ENCODE measurements at regions not wholly inside any gene's neighbourhood (a gene's known extent, or its start where the extent isn't known, plus 50 kb on each side); places are given as distances from the start of the nearest gene placed in this dataset.
"Not testable (repeated sequence)": the region's sequence is repeated elsewhere in the genome, so short reads cannot be mapped to it uniquely, and the experiment has no call there.

DNA sequence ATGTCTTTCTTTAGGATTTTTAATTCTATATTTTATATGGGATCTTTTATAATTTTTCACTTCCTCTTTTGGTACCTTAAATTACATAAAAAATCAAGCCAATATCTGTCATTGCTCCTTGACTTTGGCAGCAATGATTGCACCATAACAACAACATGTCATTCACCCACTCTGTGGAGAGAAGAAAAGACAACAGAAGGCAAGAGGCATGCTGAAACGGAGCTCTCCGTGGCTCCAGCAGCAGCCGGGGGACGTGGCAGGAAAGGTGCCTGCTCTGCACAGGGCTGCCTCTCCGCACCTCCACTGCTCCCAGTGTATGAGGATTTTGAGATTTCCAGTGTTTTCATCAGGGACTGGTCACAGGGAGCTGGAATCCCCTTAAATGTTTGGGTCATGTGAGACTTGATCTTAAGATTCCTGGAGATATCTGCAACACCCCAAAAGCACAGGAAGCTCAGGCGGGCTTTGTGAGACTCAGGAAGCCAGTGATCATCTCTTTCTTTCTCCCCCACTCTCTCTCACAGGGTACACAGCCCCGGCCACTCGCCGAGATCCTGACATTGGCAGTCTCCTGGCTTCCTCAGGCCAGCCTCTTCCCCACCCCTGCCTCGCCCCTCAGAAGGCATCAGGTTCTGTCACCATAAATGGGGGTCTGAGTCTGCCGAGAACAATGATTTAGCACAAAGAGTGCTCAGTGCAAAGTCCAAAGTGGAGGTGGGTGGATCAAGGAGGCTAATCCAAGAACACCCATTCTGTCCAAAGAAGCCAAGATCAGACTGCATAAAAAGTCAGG is 74.6 kb downstream of the ACTL7B start:
- TF ChIP-seq, protein P1, sequence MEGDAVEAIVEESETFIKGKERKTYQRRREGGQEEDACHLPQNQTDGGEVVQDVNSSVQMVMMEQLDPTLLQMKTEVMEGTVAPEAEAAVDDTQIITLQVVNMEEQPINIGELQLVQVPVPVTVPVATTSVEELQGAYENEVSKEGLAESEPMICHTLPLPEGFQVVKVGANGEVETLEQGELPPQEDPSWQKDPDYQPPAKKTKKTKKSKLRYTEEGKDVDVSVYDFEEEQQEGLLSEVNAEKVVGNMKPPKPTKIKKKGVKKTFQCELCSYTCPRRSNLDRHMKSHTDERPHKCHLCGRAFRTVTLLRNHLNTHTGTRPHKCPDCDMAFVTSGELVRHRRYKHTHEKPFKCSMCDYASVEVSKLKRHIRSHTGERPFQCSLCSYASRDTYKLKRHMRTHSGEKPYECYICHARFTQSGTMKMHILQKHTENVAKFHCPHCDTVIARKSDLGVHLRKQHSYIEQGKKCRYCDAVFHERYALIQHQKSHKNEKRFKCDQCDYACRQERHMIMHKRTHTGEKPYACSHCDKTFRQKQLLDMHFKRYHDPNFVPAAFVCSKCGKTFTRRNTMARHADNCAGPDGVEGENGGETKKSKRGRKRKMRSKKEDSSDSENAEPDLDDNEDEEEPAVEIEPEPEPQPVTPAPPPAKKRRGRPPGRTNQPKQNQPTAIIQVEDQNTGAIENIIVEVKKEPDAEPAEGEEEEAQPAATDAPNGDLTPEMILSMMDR (IDR thresholded peaks at IDR 0.05; ENCODE audit: low read depth, low read length, missing control alignments) = no peak
- in situ Hi-C loops (cut with HindIII; ENCODE audit: low sequenced_read_pairs) = no loop called here
- DNase-seq (ENCODE audit: low read depth) = no peak
- no peak overlapping the region for H3K4me3 ChIP-seq (ENCODE audit: low read depth, low read length)

DNA sequence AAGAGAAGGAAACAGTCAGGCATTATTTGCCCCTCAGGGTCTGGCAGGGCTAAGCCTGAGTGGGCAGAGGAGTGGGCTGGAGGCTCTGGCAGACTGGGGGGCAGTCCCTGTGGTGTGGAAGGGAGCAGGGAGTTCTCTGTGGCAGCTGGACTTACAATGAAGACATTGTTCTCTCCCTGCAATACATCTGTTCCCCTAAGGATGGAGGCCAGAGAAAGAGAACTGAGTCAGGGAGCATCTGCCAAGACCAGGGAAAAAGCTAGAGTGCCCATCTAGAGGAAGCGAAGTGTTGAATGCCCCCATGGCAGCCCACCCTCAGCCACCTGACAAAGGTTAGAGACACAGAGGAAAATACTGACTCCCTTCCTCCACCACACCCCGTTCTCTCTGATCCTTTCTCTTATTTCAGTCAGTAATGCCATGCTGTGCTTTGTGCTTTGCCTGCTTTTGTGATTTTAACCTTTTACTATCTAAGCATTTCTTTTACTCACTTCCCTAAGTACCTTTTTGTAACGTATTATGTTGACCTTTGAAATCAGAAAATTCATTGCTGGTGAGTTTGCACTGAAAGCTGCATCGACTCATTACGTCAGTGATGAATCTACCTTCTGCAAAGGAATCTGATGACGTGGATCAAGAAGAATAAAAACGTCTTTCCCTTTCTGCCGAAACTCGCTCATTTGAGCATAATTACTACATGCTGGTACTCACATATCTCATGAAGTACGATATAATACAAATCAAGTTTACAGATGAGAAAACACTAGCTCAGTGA is 76.0 kb downstream of the ACTL7B start:
- TF ChIP-seq, protein P1 (IDR thresholded peaks at IDR 0.05; ENCODE audit: low read depth, low read length, missing control alignments) = no peak
- in situ Hi-C loops (cut with HindIII; ENCODE audit: low sequenced_read_pairs) = no loop called here
- no peak for DNase-seq (ENCODE audit: low read depth)
- no peak overlapping the region for H3K4me3 ChIP-seq (ENCODE audit: low read depth, low read length)

DNA sequence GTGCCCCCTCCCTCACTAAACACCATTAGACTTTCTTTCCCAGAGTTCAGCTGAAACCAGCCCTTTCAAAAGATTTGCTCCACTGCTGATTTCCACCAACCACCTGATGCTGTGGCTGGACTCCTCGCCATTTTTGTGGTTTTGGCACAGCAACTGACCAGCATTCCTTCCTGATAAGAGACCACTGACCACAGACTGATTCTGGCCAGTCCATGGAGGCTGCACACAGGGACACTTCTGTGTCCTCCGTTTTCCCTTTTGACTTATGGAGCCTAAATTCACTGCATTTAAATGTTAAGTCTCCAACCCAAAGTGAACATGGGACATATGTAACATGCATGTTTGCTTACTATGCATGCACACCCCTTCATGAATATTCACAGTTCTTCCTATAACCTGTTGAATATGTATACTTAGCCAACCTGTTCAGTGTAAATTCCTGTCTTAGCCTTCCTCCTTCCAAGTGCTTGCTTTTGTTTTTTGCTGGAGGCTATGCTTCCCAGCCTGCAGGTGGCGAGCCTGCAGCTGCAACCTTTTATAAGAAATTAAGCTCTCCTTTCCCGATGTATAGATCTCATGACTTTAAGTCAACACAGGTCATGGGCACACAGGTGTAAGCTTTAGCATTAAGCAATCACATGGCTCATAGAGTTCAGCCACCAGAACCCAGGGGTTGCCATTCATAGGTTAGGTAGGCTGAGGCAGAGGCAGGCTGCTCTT is 78.7 kb downstream of the ACTL7B start:
- no peak overlapping the region for H3K4me3 ChIP-seq (ENCODE audit: low read depth, low read length)
- TF ChIP-seq, protein P1 (IDR thresholded peaks at IDR 0.05; ENCODE audit: low read depth, low read length, missing control alignments) = peak; percentile 54
- DNase-seq (ENCODE audit: low read depth) = peak; percentile 88
- in situ Hi-C loops (cut with HindIII; ENCODE audit: low sequenced_read_pairs) = no loop called here

DNA sequence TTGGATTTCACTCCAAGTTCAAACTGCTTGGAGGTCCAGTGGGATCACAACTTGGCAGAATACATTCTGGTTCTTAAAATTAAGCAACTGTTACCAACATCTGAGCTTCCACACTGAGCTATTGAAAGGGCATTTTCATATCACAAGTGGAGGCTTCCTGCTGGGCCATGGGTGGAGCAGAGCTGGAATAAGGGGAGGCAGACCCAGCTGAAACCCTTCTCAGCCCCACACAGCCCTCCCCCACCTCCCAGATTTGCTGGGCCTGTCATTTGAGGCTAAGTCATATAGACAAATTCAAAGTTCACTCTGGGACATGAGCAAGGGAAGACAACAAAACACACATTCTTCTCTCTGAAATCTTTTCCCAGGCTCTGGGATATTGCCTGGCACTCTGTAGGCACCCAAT is 79.9 kb downstream of the ACTL7B start:
- H3K4me3 ChIP-seq (ENCODE audit: low read depth, low read length) = no peak overlapping the region
- in situ Hi-C loops (cut with HindIII; ENCODE audit: low sequenced_read_pairs) = no loop called here
- DNase-seq (ENCODE audit: low read depth) = no peak
- TF ChIP-seq, protein P1 (IDR thresholded peaks at IDR 0.05; ENCODE audit: low read depth, low read length, missing control alignments) = no peak

DNA sequence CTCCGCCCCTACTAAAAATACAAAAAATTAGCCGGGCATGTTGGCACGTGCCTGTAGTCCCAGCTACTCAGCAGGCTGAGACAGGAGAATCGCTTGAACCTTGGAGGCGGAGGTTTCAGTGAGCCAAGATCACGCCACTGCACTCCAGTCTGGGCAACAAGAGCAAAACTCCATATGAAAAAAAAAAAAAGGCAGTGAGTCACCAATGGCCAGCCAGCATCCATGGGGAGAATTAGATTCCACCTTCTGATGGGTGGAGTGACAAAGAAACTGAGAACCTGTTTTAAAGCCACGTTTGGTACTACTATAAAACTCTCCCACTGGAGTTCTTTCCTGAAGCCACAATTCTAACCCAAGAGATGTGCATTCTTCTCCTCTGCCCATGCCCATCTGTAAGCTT is 81.7 kb downstream of the ACTL7B start:
- DNase-seq (ENCODE audit: low read depth); H3K4me3 ChIP-seq (ENCODE audit: low read depth, low read length): not testable (repeated sequence)
- in situ Hi-C loops (cut with HindIII; ENCODE audit: low sequenced_read_pairs) = loop anchor here (25.0 kb wide), 2 partner anchors 187 to 1287 kb away; partner anchors contain the start of gene KLF4

DNA sequence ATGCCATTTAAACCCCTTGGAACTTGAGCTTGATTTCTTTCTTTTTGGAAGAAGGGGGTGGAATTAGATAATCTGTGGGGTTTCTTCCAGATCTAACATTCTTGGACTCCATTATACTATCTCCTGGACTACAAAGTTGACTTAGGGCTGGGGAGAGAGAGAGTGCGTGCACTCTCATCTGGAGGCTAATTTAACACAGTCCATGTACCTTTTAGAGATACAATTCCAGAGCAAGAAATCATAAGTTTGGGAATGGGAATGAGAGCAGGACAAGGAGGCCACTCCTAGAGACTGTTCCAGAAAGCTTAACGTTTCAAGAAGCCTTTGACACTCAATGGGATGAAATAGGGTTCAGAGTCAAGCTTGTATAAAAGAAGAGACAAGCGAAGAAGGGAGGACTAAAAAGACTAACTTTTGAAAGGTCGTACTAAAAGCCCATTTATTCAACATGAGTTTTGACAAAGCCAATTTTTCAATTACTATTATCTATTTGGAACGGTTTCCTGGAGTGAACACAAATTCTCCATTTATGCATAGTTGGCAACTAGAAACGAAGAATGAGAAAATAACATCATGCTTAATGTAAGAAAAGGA is 83.4 kb downstream of the ACTL7B start:
- no peak overlapping the region for H3K4me3 ChIP-seq (ENCODE audit: low read depth, low read length)
- in situ Hi-C loops (cut with HindIII; ENCODE audit: low sequenced_read_pairs) = loop anchor here (25.0 kb wide), 2 partner anchors 185 to 1285 kb away; partner anchors contain the start of gene KLF4
- no peak for DNase-seq (ENCODE audit: low read depth)
- TF ChIP-seq, protein P1 (IDR thresholded peaks at IDR 0.05; ENCODE audit: low read depth, low read length, missing control alignments) = no peak

Measured in astrocyte of the cerebellum (primary cell).